Trophoblast cell (in vitro differentiated cells and primary cell): ENCODE measurements at regions not wholly inside any gene's neighbourhood (a gene's known extent, or its start where the extent isn't known, plus 50 kb on each side); places are given as distances from the start of the nearest gene placed in this dataset.
"Not testable (repeated sequence)": the region's sequence is repeated elsewhere in the genome, so short reads cannot be mapped to it uniquely, and the experiment has no call there.

ENCODE experiments used
- DNase-seq, 2 donors: peaks; one replicate each; pipeline ENCODE4 v3.0.0-alpha.2; 2016
- H2AFZ ChIP-seq: 2 replicates; pipeline ENCODE4 v1.6.1; 2013; ENCODE audit warnings: low read length, moderate library complexity, mild to moderate bottlenecking; ENCODE audit not compliant: insufficient read depth, poor library complexity
- H2AK5ac ChIP-seq: 2 replicates; pipeline ENCODE4 v1.6.1; 2013; ENCODE audit warnings: mild to moderate bottlenecking, low read length
- H2BK120ac ChIP-seq: 2 replicates; pipeline ENCODE4 v1.6.1; 2013; ENCODE audit warnings: low read length, mild to moderate bottlenecking, moderate library complexity; ENCODE audit not compliant: insufficient read depth, poor library complexity
- H2BK12ac ChIP-seq: 2 replicates; pipeline ENCODE4 v1.6.1; 2013; ENCODE audit warnings: mild to moderate bottlenecking, low read length, moderate library complexity
- H2BK5ac ChIP-seq: 2 replicates; pipeline ENCODE4 v1.6.1; 2013; ENCODE audit warnings: low read length, low read depth, moderate library complexity, mild to moderate bottlenecking; ENCODE audit not compliant: poor library complexity
- H3K14ac ChIP-seq: 2 replicates; pipeline ENCODE4 v1.6.1; 2013; ENCODE audit warnings: mild to moderate bottlenecking, low read length
- H3K18ac ChIP-seq: 2 replicates; pipeline ENCODE4 v1.6.1; 2013; ENCODE audit warnings: mild to moderate bottlenecking, low read length
- H3K23ac ChIP-seq: 2 replicates; pipeline ENCODE4 v1.6.1; 2013; ENCODE audit warnings: low read length
- H3K27ac ChIP-seq: 2 replicates; pipeline ENCODE4 v1.5.1; 2013; ENCODE audit warnings: low read depth, mild to moderate bottlenecking, inconsistent platforms, low read length, moderate library complexity
- H3K27me3 ChIP-seq: 2 replicates; pipeline ENCODE4 v1.6.1; 2013; ENCODE audit warnings: inconsistent platforms, mild to moderate bottlenecking, low read length, moderate library complexity; ENCODE audit not compliant: insufficient read depth
- H3K36me3 ChIP-seq, 2 experiments: 1 replicate in 1 of 2; 2 replicates in 1 of 2; pipeline ENCODE4 v1.6.1; 2013; ENCODE audit warnings: low read length in 2 of 2, mild to moderate bottlenecking in 2 of 2, moderate library complexity in 1 of 2; ENCODE audit not compliant: insufficient read depth in 2 of 2, control insufficient read depth in 1 of 2
- H3K4ac ChIP-seq: 2 replicates; pipeline ENCODE4 v1.6.1; 2013; ENCODE audit warnings: low read depth, mild to moderate bottlenecking, low read length, moderate library complexity
- H3K4me1 ChIP-seq, 2 experiments: 1 replicate in 1 of 2; 2 replicates in 1 of 2; pipeline ENCODE4 v1.6.1; 2013; ENCODE audit warnings: low read length in 2 of 2, mild to moderate bottlenecking in 2 of 2, moderate library complexity in 1 of 2; ENCODE audit not compliant: insufficient read depth in 2 of 2, control insufficient read depth in 1 of 2
- H3K4me2 ChIP-seq: 2 replicates; pipeline ENCODE4 v1.6.1; 2013; ENCODE audit warnings: inconsistent platforms, mild to moderate bottlenecking, low read length, moderate library complexity
- H3K4me3 ChIP-seq: 2 replicates; pipeline ENCODE4 v1.5.1; 2013; ENCODE audit warnings: mild to moderate bottlenecking, low read depth, low read length, inconsistent platforms
- H3K79me1 ChIP-seq: one replicate; pipeline ENCODE4 v1.6.1; 2013; ENCODE audit warnings: low read length
- H3K79me2 ChIP-seq: 2 replicates; pipeline ENCODE4 v1.6.1; 2013; ENCODE audit warnings: low read length, mild to moderate bottlenecking; ENCODE audit not compliant: control insufficient read depth, insufficient read depth, poor library complexity
- H3K9ac ChIP-seq: 2 replicates; pipeline ENCODE4 v1.6.1; 2013; ENCODE audit warnings: mild to moderate bottlenecking, low read length
- H3K9me3 ChIP-seq: 2 replicates; pipeline ENCODE4 v1.6.1; 2013; ENCODE audit warnings: low read depth, mild to moderate bottlenecking, control low read depth, inconsistent platforms, low read length; ENCODE audit not compliant: insufficient read depth
- H4K12ac ChIP-seq: 2 replicates; pipeline ENCODE4 v1.6.1; 2013; ENCODE audit warnings: low read depth, mild to moderate bottlenecking, low read length, moderate library complexity
- H4K8ac ChIP-seq: 2 replicates; pipeline ENCODE4 v1.6.1; 2013; ENCODE audit warnings: low read depth, mild to moderate bottlenecking, low read length, moderate library complexity
- H4K91ac ChIP-seq: one replicate; pipeline ENCODE4 v1.6.1; 2013; ENCODE audit warnings: low read depth, mild to moderate bottlenecking, low read length, moderate library complexity
- WGBS: extraction: QIAGEN DNeasy Blood & Tissue Kit; methylation state at CpG from one replicate; pipeline ENCODE4 v1.1.7; 2013; ENCODE audit warnings: missing lambda C conversion rate; ENCODE audit not compliant: insufficient read length, insufficient coverage; ENCODE audit errors: extremely low coverage; 5-methylcytosine and 5-hydroxymethylcytosine counted together

GRCh38 chrX:39691724-39692123 lies 406.0 kb downstream of the BCOR start:
- H2AK5ac ChIP-seq: no peak overlapping the region
- WGBS: no CpG with 5 or more reads among the region's 3 CpGs

GRCh38 chrX:39692796-39693195 lies 405.0 kb downstream of the BCOR start:
- no peak for DNase-seq
- H3K4ac ChIP-seq: no peak overlapping the region
- H4K12ac ChIP-seq: no peak overlapping the region
- no peak overlapping the region for H2AK5ac ChIP-seq
- H3K27ac ChIP-seq: no peak overlapping the region
- no peaks in the 10 kb centered on the region for H3K27me3 ChIP-seq
- no peak overlapping the region for H3K4me2 ChIP-seq
- no peaks in the 10 kb centered on the region for H3K36me3 ChIP-seq
- peaks cover 5% of the 10 kb centered on the region for H3K79me2 ChIP-seq
- no peak overlapping the region for H3K14ac ChIP-seq
- no peak overlapping the region for H2BK5ac ChIP-seq
- H2BK120ac ChIP-seq: no peak overlapping the region
- peaks cover 8% of the 10 kb centered on the region for H3K79me1 ChIP-seq
- no peak overlapping the region for H4K8ac ChIP-seq
- H3K18ac ChIP-seq: no peak overlapping the region
- H4K91ac ChIP-seq: no peak overlapping the region
- H3K9me3 ChIP-seq: peaks cover 2% of the 10 kb centered on the region
- no CpG with 5 or more reads among the region's 4 CpGs for WGBS
- H2BK12ac ChIP-seq: no peak overlapping the region
- H3K4me1 ChIP-seq: peaks cover 4 to 17% of the 10 kb centered on the region in 2 experiments
- H3K9ac ChIP-seq: no peak overlapping the region
- no peak overlapping the region for H3K23ac ChIP-seq
- H2AFZ ChIP-seq: no peak overlapping the region
- H3K4me3 ChIP-seq: no peak overlapping the region

More at GRCh38 chrX:39691724-39692123, 406.0 kb downstream of the BCOR start:
- H3K36me3 ChIP-seq: no peaks in the 10 kb centered on the region
- no peak overlapping the region for H3K9ac ChIP-seq
- H3K4ac ChIP-seq: no peak overlapping the region
- no peak overlapping the region for H3K23ac ChIP-seq
- H3K79me2 ChIP-seq: peaks cover 5% of the 10 kb centered on the region
- no peak overlapping the region for H3K14ac ChIP-seq
- H3K27me3 ChIP-seq: no peaks in the 10 kb centered on the region
- H4K91ac ChIP-seq: no peak overlapping the region
- peaks cover 8% of the 10 kb centered on the region for H3K79me1 ChIP-seq
- H3K18ac ChIP-seq: no peak overlapping the region
- H3K27ac ChIP-seq: no peak overlapping the region
- peaks cover 2% of the 10 kb centered on the region for H3K9me3 ChIP-seq
- no peak overlapping the region for H2BK12ac ChIP-seq
- H4K12ac ChIP-seq: no peak overlapping the region
- H2BK120ac ChIP-seq: no peak overlapping the region
- no peak for DNase-seq
- H3K4me1 ChIP-seq: peaks cover 8 to 24% of the 10 kb centered on the region in 2 experiments
- no peak overlapping the region for H2BK5ac ChIP-seq
- no peak overlapping the region for H2AFZ ChIP-seq
- no peak overlapping the region for H4K8ac ChIP-seq
- no peak overlapping the region for H3K4me3 ChIP-seq
- H3K4me2 ChIP-seq: no peak overlapping the region

- no peak overlapping the region for H4K91ac ChIP-seq
- H3K23ac ChIP-seq: no peak overlapping the region
- no peak overlapping the region for H4K8ac ChIP-seq
- H3K14ac ChIP-seq: no peak overlapping the region
- H3K27ac ChIP-seq: no peak overlapping the region
- WGBS: no CpG with 5 or more reads among the region's 7 CpGs
- H2AFZ ChIP-seq: no peak overlapping the region
- no peak overlapping the region for H3K4me3 ChIP-seq
- H3K79me1 ChIP-seq: peaks cover 8% of the 10 kb centered on the region
- H3K4me2 ChIP-seq: no peak overlapping the region
- H3K4ac ChIP-seq: no peak overlapping the region
- peaks cover 3 to 15% of the 10 kb centered on the region in 2 experiments for H3K4me1 ChIP-seq
- no peaks in the 10 kb centered on the region for H3K27me3 ChIP-seq
- H3K9ac ChIP-seq: no peak overlapping the region
- no peak overlapping the region for H2BK120ac ChIP-seq
- no peak overlapping the region for H2AK5ac ChIP-seq
- H3K18ac ChIP-seq: no peak overlapping the region
- H4K12ac ChIP-seq: no peak overlapping the region
- H3K9me3 ChIP-seq: peaks cover 2% of the 10 kb centered on the region
- H2BK12ac ChIP-seq: no peak overlapping the region
- DNase-seq: peak; percentile 76 to 85
- H3K36me3 ChIP-seq: no peaks in the 10 kb centered on the region
- H2BK5ac ChIP-seq: no peak overlapping the region
- H3K79me2 ChIP-seq: peaks cover 4% of the 10 kb centered on the region
Observed at GRCh38 chrX:39693298-39693697, 404.5 kb downstream of the BCOR start.

GRCh38 chrX:39702636-39703035 lies 395.1 kb downstream of the BCOR start:
- H3K18ac ChIP-seq, H3K14ac ChIP-seq, H2BK12ac ChIP-seq, H4K12ac ChIP-seq, H2AFZ ChIP-seq, H3K4ac ChIP-seq, H2BK5ac ChIP-seq, H3K79me2 ChIP-seq, H3K9me3 ChIP-seq, H3K36me3 ChIP-seq, H3K4me1 ChIP-seq, DNase-seq, H4K91ac ChIP-seq, H3K27ac ChIP-seq, H2AK5ac ChIP-seq, H2BK120ac ChIP-seq, H3K27me3 ChIP-seq, H3K23ac ChIP-seq, H3K4me2 ChIP-seq, H3K9ac ChIP-seq, H3K79me1 ChIP-seq, H4K8ac ChIP-seq, H3K4me3 ChIP-seq: not testable (repeated sequence)
- no CpG with 5 or more reads among the region's 5 CpGs for WGBS
